PC-9 (cell line): ENCODE measurements at regions not wholly inside any gene's neighbourhood (a gene's known extent, or its start where the extent isn't known, plus 50 kb on each side); places are given as distances from the start of the nearest gene placed in this dataset.

ENCODE experiments used
- BruUV-seq: library from RNA; stranded (reverse); fragments of 400-500 nt; replicated peaks from 2 replicates; lab custom pipeline; 2021; lab: Mats Ljungman, UMichigan
- CTCF ChIA-PET: fragments of 300-600 bp; sonication (Branson Sonifier 250); formaldehyde crosslinking; loops from one replicate; lab custom pipeline; 2022; ENCODE audit warnings: antibody characterized with exemption; lab: Charles Lee
- POLR2A ChIA-PET: fragments of 300-600 bp; sonication (Branson Sonifier 250); formaldehyde crosslinking; loops from one replicate; lab custom pipeline; 2022; ENCODE audit warnings: antibody characterized with exemption; ENCODE audit not compliant: unreplicated experiment; lab: Charles Lee
- DNase-seq, 2 experiments: peaks; one replicate each; pipeline versions ENCODE4 v3.0.0 to v3.0.0-alpha.2; 2015 to 2022; ENCODE audit warnings: mixed read lengths in 1 of 2
- H2AFZ ChIP-seq: fragments of 200-600 bp; sonication (generic); 2 replicates; pipeline ENCODE4 v1.8.1; 2017; ENCODE audit warnings: antibody characterized with exemption
- H3F3A ChIP-seq: fragments of 200-600 bp; sonication (generic); 2 replicates; pipeline ENCODE4 v1.8.1; 2017; ENCODE audit warnings: antibody characterized with exemption, mild to moderate bottlenecking, low read depth; ENCODE audit not compliant: insufficient read depth
- H3K27ac ChIP-seq: fragments of 200-600 bp; sonication (generic); 2 replicates; pipeline ENCODE4 v1.6.1; 2016; ENCODE audit warnings: mixed run types
- H3K27me3 ChIP-seq: fragments of 200-600 bp; sonication (generic); 2 replicates; pipeline ENCODE4 v1.6.1; 2016; ENCODE audit warnings: low read depth, mixed run types; ENCODE audit not compliant: insufficient read depth
- H3K36me3 ChIP-seq: fragments of 200-600 bp; sonication (generic); 2 replicates; pipeline ENCODE4 v1.6.1; 2016; ENCODE audit warnings: low read depth, mixed run types
- H3K4me1 ChIP-seq: fragments of 200-600 bp; sonication (generic); replicated peaks from 2 replicates; pipeline ENCODE4 v1.6.1; 2016; ENCODE audit warnings: mixed run types; ENCODE audit not compliant: insufficient read depth
- H3K4me2 ChIP-seq: fragments of 200-600 bp; sonication (generic); 2 replicates; pipeline ENCODE4 v1.6.1; 2017; ENCODE audit warnings: mixed run types
- H3K4me3 ChIP-seq: fragments of 200-600 bp; sonication (generic); 2 replicates; pipeline ENCODE4 v1.6.1; 2016; ENCODE audit warnings: mixed run types
- H3K79me2 ChIP-seq: fragments of 200-600 bp; sonication (generic); 2 replicates; pipeline ENCODE4 v1.6.1; 2017; ENCODE audit warnings: low read depth, mixed run types
- H3K9me2 ChIP-seq: fragments of 200-600 bp; sonication (generic); 2 replicates; pipeline ENCODE4 v1.8.1; 2017; ENCODE audit warnings: mild to moderate bottlenecking; ENCODE audit not compliant: insufficient read depth
- H3K9me3 ChIP-seq: fragments of 200-600 bp; sonication (generic); 2 replicates; pipeline ENCODE4 v1.8.1; 2016; ENCODE audit warnings: low read depth; ENCODE audit not compliant: insufficient read depth
- H4K20me1 ChIP-seq: fragments of 200-600 bp; sonication (generic); 2 replicates; pipeline ENCODE4 v1.8.1; 2017; ENCODE audit not compliant: insufficient read depth
- EZH2 ChIP-seq: fragments of 200-600 bp; sonication (generic); IDR thresholded peaks from 2 replicates; pipeline ENCODE4 v1.8.0; 2017; ENCODE audit warnings: antibody characterized with exemption, low read depth
- intact Hi-C: fragments of 100-400 bp; cut with micrococcal nuclease; formaldehyde crosslinking; loops from one replicate; pipeline ENCODE4 v1.10.0; 2022; ENCODE audit not compliant: unreplicated experiment
- TF ChIP-seq, protein P1 (sequence below): fragments of 200-600 bp; sonication (generic); conservative IDR thresholded peaks from 2 replicates; pipeline ENCODE4 v1.6.1; 2017; ENCODE audit warnings: mixed run types, antibody characterized with exemption, mild to moderate bottlenecking, moderate library complexity

DNA sequence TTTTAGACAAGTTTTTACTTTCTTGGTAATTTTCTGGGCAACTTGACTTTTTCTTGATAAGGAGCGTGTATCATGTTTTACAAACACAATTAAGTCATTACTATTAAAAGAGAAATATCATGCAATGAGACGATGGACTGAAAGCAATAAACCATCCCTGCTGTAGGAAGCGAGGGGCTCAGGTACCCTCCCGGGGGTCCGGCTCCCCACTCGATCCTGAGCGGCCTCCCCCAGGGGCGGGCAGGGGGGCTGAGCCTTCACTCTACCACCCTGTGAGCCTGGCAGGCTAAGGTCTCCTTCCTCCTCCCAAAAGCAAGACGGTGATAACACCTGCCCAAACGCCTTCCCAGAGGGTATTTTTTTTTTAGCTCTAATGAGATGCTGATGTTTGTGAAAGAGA is 51.8 kb upstream of the ADGRA1 start:
- no peaks in the 10 kb centered on the region for H4K20me1 ChIP-seq
- H3K27me3 ChIP-seq, result peaks cover 89% of the 10 kb centered on the region
- CTCF ChIA-PET, result no interaction called here
- POLR2A ChIA-PET, result no interaction called here
- no peaks in the 10 kb centered on the region for H3K4me1 ChIP-seq
- no peaks in the 10 kb centered on the region for H3K9me2 ChIP-seq
- H3K4me2 ChIP-seq, result no peak overlapping the region
- H2AFZ ChIP-seq, result no peak overlapping the region
- intact Hi-C loops, result no loop called here
- no peak for DNase-seq
- no peak overlapping the region for H3K27ac ChIP-seq
- H3K4me3 ChIP-seq, result no peak overlapping the region
- no peaks in the 10 kb centered on the region for H3K79me2 ChIP-seq
- no peaks in the 10 kb centered on the region for H3F3A ChIP-seq
- no peak for TF ChIP-seq EZH2
- TF ChIP-seq, protein P1, sequence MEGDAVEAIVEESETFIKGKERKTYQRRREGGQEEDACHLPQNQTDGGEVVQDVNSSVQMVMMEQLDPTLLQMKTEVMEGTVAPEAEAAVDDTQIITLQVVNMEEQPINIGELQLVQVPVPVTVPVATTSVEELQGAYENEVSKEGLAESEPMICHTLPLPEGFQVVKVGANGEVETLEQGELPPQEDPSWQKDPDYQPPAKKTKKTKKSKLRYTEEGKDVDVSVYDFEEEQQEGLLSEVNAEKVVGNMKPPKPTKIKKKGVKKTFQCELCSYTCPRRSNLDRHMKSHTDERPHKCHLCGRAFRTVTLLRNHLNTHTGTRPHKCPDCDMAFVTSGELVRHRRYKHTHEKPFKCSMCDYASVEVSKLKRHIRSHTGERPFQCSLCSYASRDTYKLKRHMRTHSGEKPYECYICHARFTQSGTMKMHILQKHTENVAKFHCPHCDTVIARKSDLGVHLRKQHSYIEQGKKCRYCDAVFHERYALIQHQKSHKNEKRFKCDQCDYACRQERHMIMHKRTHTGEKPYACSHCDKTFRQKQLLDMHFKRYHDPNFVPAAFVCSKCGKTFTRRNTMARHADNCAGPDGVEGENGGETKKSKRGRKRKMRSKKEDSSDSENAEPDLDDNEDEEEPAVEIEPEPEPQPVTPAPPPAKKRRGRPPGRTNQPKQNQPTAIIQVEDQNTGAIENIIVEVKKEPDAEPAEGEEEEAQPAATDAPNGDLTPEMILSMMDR, result no peak
- no peaks in the 10 kb centered on the region for H3K9me3 ChIP-seq
- no TSS peak for BruUV-seq
- no peaks in the 10 kb centered on the region for H3K36me3 ChIP-seq

DNA sequence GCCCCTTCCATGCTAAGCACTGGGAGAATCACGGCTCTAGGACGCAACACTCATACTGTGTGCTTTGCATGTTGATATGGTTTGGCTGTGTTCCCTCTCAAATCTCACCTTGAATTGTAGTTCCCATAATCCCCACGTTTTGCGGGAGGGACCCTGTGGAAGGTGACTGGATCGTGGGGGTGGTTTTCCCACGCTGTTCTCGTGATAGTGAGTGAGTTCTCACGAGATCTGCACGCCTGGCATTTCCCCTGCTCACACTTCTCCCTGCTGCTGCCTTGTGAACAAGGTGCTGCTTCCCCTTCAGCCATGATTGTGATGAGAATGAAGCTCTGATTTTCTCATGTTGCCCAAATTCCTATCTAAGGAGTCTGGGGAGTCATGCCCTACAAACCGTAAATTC is 53.0 kb upstream of the ADGRA1 start:
- H3K27ac ChIP-seq, result no peak overlapping the region
- no peaks in the 10 kb centered on the region for H3F3A ChIP-seq
- H3K27me3 ChIP-seq, result peaks cover 91% of the 10 kb centered on the region
- H3K4me2 ChIP-seq, result no peak overlapping the region
- TF ChIP-seq, protein P1, result no peak
- no peak for TF ChIP-seq EZH2
- CTCF ChIA-PET, result no interaction called here
- POLR2A ChIA-PET, result no interaction called here
- H3K4me1 ChIP-seq, result no peaks in the 10 kb centered on the region
- no peak for DNase-seq
- no peaks in the 10 kb centered on the region for H3K79me2 ChIP-seq
- no peak overlapping the region for H3K4me3 ChIP-seq
- no peaks in the 10 kb centered on the region for H3K36me3 ChIP-seq
- BruUV-seq, result no TSS peak
- no peaks in the 10 kb centered on the region for H3K9me2 ChIP-seq
- intact Hi-C loops, result no loop called here
- H2AFZ ChIP-seq, result no peak overlapping the region
- H4K20me1 ChIP-seq, result no peaks in the 10 kb centered on the region
- no peaks in the 10 kb centered on the region for H3K9me3 ChIP-seq

GRCh38 chr10:133034092-133034491 is 53.6 kb upstream of the ADGRA1 start:
- BruUV-seq, result no TSS peak

More at GRCh38 chr10:133034092-133034491, 53.6 kb upstream of the ADGRA1 start:
- Histone ChIP-seq H3K9me3 (no peaks in the 10 kb centered on the region), H3K4me3 (no peak overlapping the region), H3K36me3 (no peaks in the 10 kb centered on the region), H4K20me1 (no peaks in the 10 kb centered on the region), H2AFZ (no peak overlapping the region), H3K79me2 (no peaks in the 10 kb centered on the region), H3K4me2 (no peak overlapping the region), H3F3A (no peaks in the 10 kb centered on the region), H3K4me1 (no peaks in the 10 kb centered on the region), H3K9me2 (no peaks in the 10 kb centered on the region), H3K27me3 (peaks cover 91% of the 10 kb centered on the region), H3K27ac (no peak overlapping the region)
- POLR2A ChIA-PET, result no interaction called here
- no peak for DNase-seq
- CTCF ChIA-PET, result no interaction called here
- no peak for TF ChIP-seq EZH2
- TF ChIP-seq, protein P1, result no peak
- intact Hi-C loops, result no loop called here
